B cell (primary cell): ENCODE measurements at regions not wholly inside any gene's neighbourhood (a gene's known extent, or its start where the extent isn't known, plus 50 kb on each side); places are given as distances from the start of the nearest gene placed in this dataset.

Experiments
- ATAC-seq: fragments of 200-7000 bp; cut with Tn5 transposase; one replicate; pipeline ENCODE4 v1.10.0; 2021; ENCODE audit warnings: low read depth, mild to moderate bottlenecking, moderate number of reproducible peaks, moderate library complexity
- CTCF ChIA-PET: fragments of 350-600 bp; sonication (Branson Sonifier 250); formaldehyde crosslinking; loops from one replicate; lab custom pipeline; 2021; ENCODE audit warnings: antibody characterized with exemption, inconsistent platforms; lab: Charles Lee
- POLR2A ChIA-PET: fragments of 350-600 bp; sonication (Branson Sonifier 250); formaldehyde crosslinking; loops from one replicate; lab custom pipeline; 2021; ENCODE audit warnings: antibody characterized with exemption; lab: Charles Lee
- DNase-seq: peaks from one replicate; pipeline ENCODE4 v3.0.0; 2013
- H2AFZ ChIP-seq: 2 replicates; pipeline ENCODE4 v1.6.1; 2012; ENCODE audit warnings: mild to moderate bottlenecking, low read depth, low read length; ENCODE audit not compliant: insufficient read depth, poor library complexity, severe bottlenecking
- H3K27ac ChIP-seq, 2 donors: 1 replicate in 1 of 2; 2 replicates in 1 of 2; pipeline ENCODE4 v1.5.1; 2012 to 2013; ENCODE audit warnings: low read length in 2 of 2, mild to moderate bottlenecking in 2 of 2, moderate library complexity in 1 of 2
- H3K27me3 ChIP-seq, 4 experiments: fragments of 200-600 bp in 1 of 4; sonication (generic) in 1 of 4; replicated peaks in 1 of 4; 1 replicate in 2 of 4; 2 replicates in 2 of 4; pipeline versions ENCODE4 v1.6.1 to v1.7.0; 2013 to 2016; ENCODE audit warnings: low read length in 3 of 4, mild to moderate bottlenecking in 2 of 4, mixed read lengths in 1 of 4, moderate library complexity in 1 of 4; ENCODE audit not compliant: insufficient read depth in 4 of 4, control insufficient read depth in 3 of 4; ENCODE audit errors: control extremely low read depth in 1 of 4
- H3K36me3 ChIP-seq, 2 experiments: replicated peaks in 1 of 2; 1 replicate in 1 of 2; 2 replicates in 1 of 2; pipeline versions ENCODE4 v1.6.1 to v1.7.1; 2013; ENCODE audit warnings: low read length in 1 of 2; ENCODE audit not compliant: insufficient read depth in 2 of 2, control insufficient read depth in 1 of 2; ENCODE audit errors: control extremely low read depth in 1 of 2, extremely low read depth in 1 of 2
- H3K4me1 ChIP-seq, 2 donors: fragments of 200-600 bp in 1 of 2; sonication (generic) in 1 of 2; 1 replicate in 1 of 2; 2 replicates in 1 of 2; pipeline versions ENCODE4 v1.5.1 to v1.6.1; 2013 to 2017; ENCODE audit warnings: low read length in 2 of 2; ENCODE audit not compliant: control insufficient read depth in 2 of 2, insufficient read depth in 2 of 2
- H3K4me2 ChIP-seq: replicated peaks from 2 replicates; pipeline ENCODE3; 2012; ENCODE audit warnings: mild to moderate bottlenecking, low read depth, low read length; ENCODE audit not compliant: poor library complexity, severe bottlenecking
- H3K4me3 ChIP-seq, 5 experiments: fragments of 200-600 bp in 1 of 5; sonication (generic) in 1 of 5; 1 replicate in 3 of 5; 2 replicates in 2 of 5; pipeline versions ENCODE4 v1.5.1 to v1.7.0; 2011 to 2016; ENCODE audit warnings: low read length in 4 of 5, mild to moderate bottlenecking in 4 of 5, low read depth in 2 of 5, control low read depth in 1 of 5, moderate library complexity in 1 of 5; ENCODE audit not compliant: insufficient read depth in 1 of 5; ENCODE audit errors: control extremely low read depth in 1 of 5, extremely low read depth in 1 of 5
- H3K79me2 ChIP-seq: fragments of 200-600 bp; sonication (generic); one replicate; pipeline ENCODE4 v1.6.0; 2016; ENCODE audit warnings: low read length; ENCODE audit not compliant: control insufficient read depth, insufficient read depth
- H3K9ac ChIP-seq: fragments of 200-600 bp; sonication (generic); 2 replicates; pipeline ENCODE4 v1.6.1; 2017; ENCODE audit warnings: mild to moderate bottlenecking, low read length, moderate library complexity
- H3K9me3 ChIP-seq, 3 donors: one replicate each; pipeline versions ENCODE4 v1.6.1 to v1.7.1; 2013; ENCODE audit warnings: low read length in 2 of 3; ENCODE audit not compliant: control insufficient read depth in 2 of 3, insufficient read depth in 1 of 3; ENCODE audit errors: control extremely low read depth in 1 of 3
- H4K20me1 ChIP-seq: 2 replicates; pipeline ENCODE4 v1.6.0; 2012; ENCODE audit warnings: mild to moderate bottlenecking, low read length; ENCODE audit not compliant: insufficient read depth, control insufficient read depth, poor library complexity, severe bottlenecking
- H3K27ac Mint-ChIP-seq: one replicate; pipeline ENCODE4 v1.8.0; 2021; ENCODE audit warnings: mixed read lengths
- H3K27me3 Mint-ChIP-seq: one replicate; pipeline ENCODE4 v1.8.0; 2021; ENCODE audit warnings: mixed read lengths
- H3K4me1 Mint-ChIP-seq: one replicate; pipeline ENCODE4 v1.8.0; 2021; ENCODE audit warnings: mixed read lengths
- H3K4me3 Mint-ChIP-seq: one replicate; pipeline ENCODE4 v1.8.0; 2021; ENCODE audit warnings: mixed read lengths
- H3K9me3 Mint-ChIP-seq: one replicate; pipeline ENCODE4 v1.8.0; 2022; ENCODE audit warnings: mixed read lengths; ENCODE audit not compliant: insufficient read depth
- EZH2 ChIP-seq: IDR thresholded peaks from 2 replicates; pipeline ENCODE4 v1.6.1; 2012; ENCODE audit warnings: borderline replicate concordance, low read depth, mild to moderate bottlenecking, moderate library complexity, low read length; ENCODE audit not compliant: insufficient read depth, poor library complexity, severe bottlenecking
- WGBS: methylation state at CpG from one replicate; pipeline ENCODE4 v1.1.5; 2013; ENCODE audit warnings: missing lambda C conversion rate; ENCODE audit not compliant: insufficient coverage; 5-methylcytosine and 5-hydroxymethylcytosine counted together
- intact Hi-C: fragments of 100-400 bp; cut with micrococcal nuclease; formaldehyde crosslinking; loops from one replicate; pipeline ENCODE4 v1.10.0; 2022
- TF ChIP-seq, protein P1 (sequence below): fragments of 200-600 bp; IDR thresholded peaks from one replicate; pipeline ENCODE4 v1.8.0; 2022; ENCODE audit warnings: antibody characterized with exemption, mild to moderate bottlenecking

DNA sequence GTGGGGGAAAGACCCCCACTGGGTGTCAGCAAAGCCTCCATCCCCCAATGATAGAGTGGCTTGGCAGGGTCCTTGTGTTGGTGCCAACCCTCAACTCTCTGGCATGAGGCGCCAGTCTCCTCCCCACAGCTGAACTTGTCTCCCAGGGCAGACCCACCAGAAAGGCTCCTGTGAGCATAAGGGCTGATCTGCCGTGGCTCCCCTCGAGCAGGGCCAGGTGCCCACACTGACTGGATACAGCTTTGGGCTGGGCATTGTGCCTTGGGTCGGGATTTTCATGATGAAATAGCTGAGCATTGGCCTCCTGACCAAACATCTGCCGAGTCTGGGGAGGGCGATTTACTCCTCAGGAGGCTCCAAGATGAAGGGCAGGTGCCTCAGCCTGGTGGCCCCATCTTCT is 68.1 kb upstream of the NPTX2 start:
- Histone ChIP-seq H3K9ac (no peak overlapping the region), H3K79me2 (no peaks in the 10 kb centered on the region), H4K20me1 (no peaks in the 10 kb centered on the region), H2AFZ (no peak overlapping the region), H3K4me1 (no peaks in the 10 kb centered on the region), H3K4me3 (no peak overlapping the region), H3K4me2 (no peak overlapping the region), H3K27me3 (no peaks in the 10 kb centered on the region), H3K36me3 (no peaks in the 10 kb centered on the region), H3K9me3 (peaks cover 0 to 35% (median 6%) of the 10 kb centered on the region in 3 donors), H3K27ac (no peak overlapping the region)
- no peak for TF ChIP-seq EZH2
- TF ChIP-seq, protein P1, sequence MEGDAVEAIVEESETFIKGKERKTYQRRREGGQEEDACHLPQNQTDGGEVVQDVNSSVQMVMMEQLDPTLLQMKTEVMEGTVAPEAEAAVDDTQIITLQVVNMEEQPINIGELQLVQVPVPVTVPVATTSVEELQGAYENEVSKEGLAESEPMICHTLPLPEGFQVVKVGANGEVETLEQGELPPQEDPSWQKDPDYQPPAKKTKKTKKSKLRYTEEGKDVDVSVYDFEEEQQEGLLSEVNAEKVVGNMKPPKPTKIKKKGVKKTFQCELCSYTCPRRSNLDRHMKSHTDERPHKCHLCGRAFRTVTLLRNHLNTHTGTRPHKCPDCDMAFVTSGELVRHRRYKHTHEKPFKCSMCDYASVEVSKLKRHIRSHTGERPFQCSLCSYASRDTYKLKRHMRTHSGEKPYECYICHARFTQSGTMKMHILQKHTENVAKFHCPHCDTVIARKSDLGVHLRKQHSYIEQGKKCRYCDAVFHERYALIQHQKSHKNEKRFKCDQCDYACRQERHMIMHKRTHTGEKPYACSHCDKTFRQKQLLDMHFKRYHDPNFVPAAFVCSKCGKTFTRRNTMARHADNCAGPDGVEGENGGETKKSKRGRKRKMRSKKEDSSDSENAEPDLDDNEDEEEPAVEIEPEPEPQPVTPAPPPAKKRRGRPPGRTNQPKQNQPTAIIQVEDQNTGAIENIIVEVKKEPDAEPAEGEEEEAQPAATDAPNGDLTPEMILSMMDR: no peak
- intact Hi-C loops: no loop called here
- POLR2A ChIA-PET: no interaction called here
- WGBS: 82% methylated on average over 6 of the region's 6 CpGs
- H3K27ac Mint-ChIP-seq: no peak overlapping the region
- DNase-seq: no peak
- ATAC-seq: no peak
- CTCF ChIA-PET: no interaction called here
- no peaks in the 10 kb centered on the region for H3K27me3 Mint-ChIP-seq
- H3K9me3 Mint-ChIP-seq: peaks cover 12% of the 10 kb centered on the region
- no peaks in the 10 kb centered on the region for H3K4me1 Mint-ChIP-seq
- no peak overlapping the region for H3K4me3 Mint-ChIP-seq

DNA sequence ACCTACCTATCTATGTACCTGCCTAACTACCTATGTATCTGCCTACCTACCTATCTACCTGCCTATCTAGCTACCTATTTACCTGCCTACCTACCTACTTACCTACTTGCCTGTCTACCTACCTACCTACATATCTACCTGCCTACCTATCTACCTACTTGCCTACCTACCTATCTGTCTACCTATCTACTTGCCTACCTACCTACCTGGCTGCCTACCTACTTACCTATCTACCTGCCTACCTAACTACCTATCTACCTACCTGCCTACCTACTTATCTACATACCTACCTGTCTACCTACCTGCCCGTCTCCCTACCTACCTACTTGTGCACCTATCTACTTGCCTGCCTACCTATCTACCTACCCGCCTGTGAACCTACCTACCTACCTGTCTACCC is 68.7 kb upstream of the NPTX2 start:
- no peak overlapping the region for H3K9ac ChIP-seq
- peaks cover 0 to 30% (median 6%) of the 10 kb centered on the region in 3 donors for H3K9me3 ChIP-seq
- H3K27me3 ChIP-seq: no peaks in the 10 kb centered on the region
- ATAC-seq (no peak), DNase-seq (no peak)
- H3K27ac ChIP-seq: no peak overlapping the region
- Mint-ChIP-seq H3K27me3 (no peaks in the 10 kb centered on the region), H3K4me3 (no peak overlapping the region), H3K4me1 (no peaks in the 10 kb centered on the region), H3K27ac (no peak overlapping the region), H3K9me3 (peaks cover 12% of the 10 kb centered on the region)
- no peak overlapping the region for H2AFZ ChIP-seq
- no peaks in the 10 kb centered on the region for H3K36me3 ChIP-seq
- H4K20me1 ChIP-seq: no peaks in the 10 kb centered on the region
- no peak for TF ChIP-seq EZH2
- TF ChIP-seq, protein P1: no peak
- ChIA-PET POLR2A (no interaction called here), CTCF (no interaction called here)
- no peaks in the 10 kb centered on the region for H3K79me2 ChIP-seq
- no peak overlapping the region for H3K4me2 ChIP-seq
- intact Hi-C loops: no loop called here
- no peaks in the 10 kb centered on the region for H3K4me1 ChIP-seq
- H3K4me3 ChIP-seq: no peak overlapping the region
- 98% methylated on average over 2 of the region's 2 CpGs for WGBS
